ENCODE measurements at regions not wholly inside any gene's neighbourhood (a gene's known extent, or its start where the extent isn't known, plus 50 kb on each side); places are given as distances from the start of the nearest gene placed in this dataset.
"Not testable (repeated sequence)": the region's sequence is repeated elsewhere in the genome, so short reads cannot be mapped to it uniquely, and the experiment has no call there.

GRCh38 chr4:129853685-129854467 is 757.9 kb downstream of the C4orf33 start:
- DNase-seq (ENCODE audit: low read depth): not testable (repeated sequence)

- no peak for DNase-seq (ENCODE audit: low read depth)
These were observed 766.5 kb downstream of the C4orf33 start for GRCh38 chr4:129862461-129862860.

GRCh38 chr4:129863206-129863605 is 767.3 kb downstream of the C4orf33 start:
- no peak for DNase-seq (ENCODE audit: low read depth)

- DNase-seq (ENCODE audit: low read depth): no peak
These were observed 788.0 kb downstream of the C4orf33 start for GRCh38 chr4:129883996-129884395.

GRCh38 chr4:129897111-129897510 is 801.2 kb downstream of the C4orf33 start:
- DNase-seq (ENCODE audit: low read depth): no peak

GRCh38 chr4:129899849-129900248 is 803.9 kb downstream of the C4orf33 start:
- no peak for DNase-seq (ENCODE audit: low read depth)

- no peak for DNase-seq (ENCODE audit: low read depth)
These were observed 804.5 kb downstream of the C4orf33 start for GRCh38 chr4:129900430-129900953.

- DNase-seq (ENCODE audit: low read depth): no peak
These were observed 805.3 kb downstream of the C4orf33 start for GRCh38 chr4:129901205-129901604.

GRCh38 chr4:129903861-129904260 is 807.9 kb downstream of the C4orf33 start:
- no peak for DNase-seq (ENCODE audit: low read depth)

GRCh38 chr4:129905256-129905655 is 809.3 kb downstream of the C4orf33 start:
- no peak for DNase-seq (ENCODE audit: low read depth)

- DNase-seq (ENCODE audit: low read depth): no peak
These were observed 812.2 kb downstream of the C4orf33 start for GRCh38 chr4:129908117-129908516.

GRCh38 chr4:129916991-129917390 is 821.0 kb downstream of the C4orf33 start:
- DNase-seq (ENCODE audit: low read depth): no peak

- no peak for DNase-seq (ENCODE audit: low read depth)
These were observed 821.7 kb downstream of the C4orf33 start for GRCh38 chr4:129917651-129918050.

- no peak for DNase-seq (ENCODE audit: low read depth)
These were observed 831.0 kb downstream of the C4orf33 start for GRCh38 chr4:129926936-129927335.

GRCh38 chr4:129929052-129929451 is 833.1 kb downstream of the C4orf33 start:
- peak; percentile 1 for DNase-seq (ENCODE audit: low read depth)

- DNase-seq (ENCODE audit: low read depth): no peak
These were observed 834.0 kb downstream of the C4orf33 start for GRCh38 chr4:129929984-129930383.

- no peak for DNase-seq (ENCODE audit: low read depth)
These were observed 854.3 kb downstream of the C4orf33 start for GRCh38 chr4:129950217-129950616.

GRCh38 chr4:129966175-129966574 is 870.2 kb downstream of the C4orf33 start:
- DNase-seq (ENCODE audit: low read depth): no peak

- DNase-seq (ENCODE audit: low read depth): no peak
These were observed 872.4 kb downstream of the C4orf33 start for GRCh38 chr4:129968366-129968765.

- no peak for DNase-seq (ENCODE audit: low read depth)
These were observed 872.8 kb downstream of the C4orf33 start for GRCh38 chr4:129968778-129969177.

- DNase-seq (ENCODE audit: low read depth): no peak
These were observed 874.8 kb downstream of the C4orf33 start for GRCh38 chr4:129970801-129971200.

- DNase-seq (ENCODE audit: low read depth): no peak
These were observed 875.5 kb downstream of the C4orf33 start for GRCh38 chr4:129971419-129971818.

GRCh38 chr4:129972257-129972656 is 876.3 kb downstream of the C4orf33 start:
- DNase-seq (ENCODE audit: low read depth): no peak

Data from HT1080 (cell line).